Activated T-helper 1 cell treated with anti-CD3 and anti-CD28 coated beads, Interleukin-12 subunit alpha, Interleukin-12 subunit beta, Interleukin-2, Interleukin-4 antibody, amounts not matched to agents 30 ng/mL and 10 ng/mL and 1 ng/mL, durations not matched to agents 14 hours and 24 hours and 36 hours (primary cell): ENCODE measurements at regions not wholly inside any gene's neighbourhood (a gene's known extent, or its start where the extent isn't known, plus 50 kb on each side); places are given as distances from the start of the nearest gene placed in this dataset.

Experiments
- DNase-seq: peaks from one replicate; pipeline ENCODE4 v3.0.0; 2021; ENCODE audit warnings: low spot score
- H3K27ac Mint-ChIP-seq: one replicate; pipeline ENCODE4 v1.8.0; 2021; ENCODE audit warnings: mild to moderate bottlenecking, mixed read lengths
- H3K27me3 Mint-ChIP-seq: one replicate; pipeline ENCODE4 v1.8.0; 2022; ENCODE audit warnings: mild to moderate bottlenecking, moderate library complexity, mixed read lengths; ENCODE audit not compliant: insufficient read depth
- H3K36me3 Mint-ChIP-seq: one replicate; pipeline ENCODE4 v1.8.0; 2021; ENCODE audit warnings: low read depth, mixed read lengths
- H3K4me1 Mint-ChIP-seq: one replicate; pipeline ENCODE4 v1.8.0; 2021; ENCODE audit warnings: low read depth, mixed read lengths
- H3K4me3 Mint-ChIP-seq: one replicate; pipeline ENCODE4 v1.8.0; 2021; ENCODE audit warnings: mild to moderate bottlenecking, moderate library complexity, mixed read lengths
- H3K9me3 Mint-ChIP-seq: one replicate; pipeline ENCODE4 v1.8.0; 2021; ENCODE audit warnings: mixed read lengths
- intact Hi-C: fragments of 100-400 bp; cut with micrococcal nuclease; formaldehyde crosslinking; loops from one replicate; pipeline ENCODE4 v1.15.1; 2024

GRCh38 chr14:38143659-38144505 lies 63.8 kb upstream of the SSTR1 start:
- H3K27ac Mint-ChIP-seq: no peak overlapping the region
- intact Hi-C loops: no loop called here

GRCh38 chr14:38145142-38145541 lies 62.6 kb upstream of the SSTR1 start:
- H3K27ac Mint-ChIP-seq: no peak overlapping the region
- no peak for DNase-seq
- no peaks in the 10 kb centered on the region for H3K36me3 Mint-ChIP-seq
- H3K27me3 Mint-ChIP-seq: peaks cover 2% of the 10 kb centered on the region
- intact Hi-C loops: no loop called here
- H3K4me1 Mint-ChIP-seq: no peaks in the 10 kb centered on the region
- H3K9me3 Mint-ChIP-seq: no peaks in the 10 kb centered on the region
- H3K4me3 Mint-ChIP-seq: no peak overlapping the region

More at GRCh38 chr14:38143659-38144505, 63.8 kb upstream of the SSTR1 start:
- Mint-ChIP-seq H3K9me3 (no peaks in the 10 kb centered on the region), H3K27me3 (peaks cover 2% of the 10 kb centered on the region), H3K4me1 (no peaks in the 10 kb centered on the region), H3K4me3 (no peak overlapping the region), H3K36me3 (no peaks in the 10 kb centered on the region)
- DNase-seq: no peak

GRCh38 chr14:38150075-38150474 lies 57.6 kb upstream of the SSTR1 start:
- DNase-seq: no peak
- intact Hi-C loops: no loop called here
- Mint-ChIP-seq H3K4me3 (no peak overlapping the region), H3K36me3 (no peaks in the 10 kb centered on the region), H3K9me3 (no peaks in the 10 kb centered on the region), H3K27ac (no peak overlapping the region), H3K27me3 (peaks cover 1% of the 10 kb centered on the region), H3K4me1 (no peaks in the 10 kb centered on the region)
